GM19372 (cell line): ENCODE measurements at regions not wholly inside any gene's neighbourhood (a gene's known extent, or its start where the extent isn't known, plus 50 kb on each side); places are given as distances from the start of the nearest gene placed in this dataset.
"Not testable (repeated sequence)": the region's sequence is repeated elsewhere in the genome, so short reads cannot be mapped to it uniquely, and the experiment has no call there.

Experiments
- ATAC-seq: cut with Tn5 transposase; IDR thresholded peaks from one replicate; pipeline ENCODE4 v1.9.1; 2021; ENCODE audit warnings: mild to moderate bottlenecking, low read depth, moderate library complexity; ENCODE audit not compliant: unreplicated experiment

DNA sequence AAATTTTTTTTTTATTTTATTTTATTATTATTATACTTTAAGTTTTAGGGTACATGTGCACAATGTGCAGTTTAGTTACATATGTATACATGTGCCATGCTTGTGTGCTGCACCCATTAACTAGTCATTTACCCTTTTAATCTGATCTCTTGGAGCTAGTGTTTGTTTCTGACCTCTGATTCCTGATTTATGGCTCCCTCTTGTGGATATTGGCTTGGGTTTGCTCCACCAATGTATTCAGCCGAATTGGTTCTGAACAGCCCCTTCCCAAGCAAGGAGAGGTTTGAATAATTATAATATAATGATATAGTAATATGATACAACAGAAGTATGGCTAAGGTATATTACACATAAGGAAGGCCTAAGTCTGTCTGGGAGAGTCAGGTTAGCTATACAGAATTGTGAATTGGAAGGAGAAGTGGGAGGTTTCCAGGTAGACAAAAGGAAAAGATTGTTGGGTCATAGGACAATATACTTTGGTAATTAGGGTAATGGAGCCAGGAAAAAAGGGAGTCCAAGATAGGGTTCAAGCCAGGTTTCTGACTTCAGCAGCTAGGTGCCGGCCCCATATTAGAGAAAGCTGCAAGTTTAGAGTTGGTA, 53.1 kb upstream of the HMCN1 start:
- ATAC-seq = no peak

GRCh38 chr1:185680453-185680852, 53.7 kb upstream of the HMCN1 start:
- ATAC-seq = no peak

- ATAC-seq = no peak
Measured at GRCh38 chr1:185679220-185679619, 55.0 kb upstream of the HMCN1 start.

- no peak for ATAC-seq
Measured at GRCh38 chr1:185676969-185677368, 57.2 kb upstream of the HMCN1 start.

GRCh38 chr1:185674201-185674600, 60.0 kb upstream of the HMCN1 start:
- no peak for ATAC-seq

GRCh38 chr1:185672719-185673360, 61.4 kb upstream of the HMCN1 start:
- ATAC-seq = no peak

GRCh38 chr1:185670187-185670627, 64.0 kb upstream of the HMCN1 start:
- no peak for ATAC-seq

DNA sequence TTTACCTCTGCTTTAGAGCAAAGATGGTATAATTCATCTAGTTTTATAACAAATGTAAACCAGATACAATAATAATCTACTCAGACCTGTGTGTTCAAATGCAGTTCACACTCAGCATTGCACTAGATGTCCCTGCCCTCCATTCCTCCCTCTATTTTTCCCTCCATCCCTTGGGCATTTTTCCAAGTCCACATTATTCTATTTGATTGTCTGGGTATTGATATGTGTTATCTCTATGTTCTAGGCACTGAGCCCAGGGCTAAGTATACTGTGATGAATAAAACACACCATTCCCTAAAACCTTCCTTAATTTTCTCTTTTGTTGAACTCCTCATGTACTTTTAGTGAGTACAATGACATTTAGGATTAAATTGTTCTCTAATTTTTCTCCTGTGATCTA, 66.2 kb upstream of the HMCN1 start:
- ATAC-seq = no peak

DNA sequence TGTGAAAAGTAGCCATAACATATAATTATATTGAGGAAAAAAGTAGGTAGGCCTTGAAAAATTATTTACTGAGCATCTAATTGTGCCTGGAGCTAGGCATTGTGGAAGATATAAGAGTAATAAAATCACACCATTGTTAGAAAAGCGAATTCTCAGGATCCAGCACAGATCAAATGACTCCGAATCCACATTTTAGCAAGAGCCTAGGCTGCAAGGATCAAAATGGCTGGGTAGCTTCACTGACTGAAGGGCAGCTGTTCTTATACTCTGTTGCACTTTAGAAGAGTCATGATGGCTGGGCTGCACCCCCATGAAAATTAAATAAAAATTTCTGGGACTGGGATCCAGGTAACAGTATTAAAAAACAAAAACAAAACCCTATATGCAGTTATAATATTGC, 67.6 kb upstream of the HMCN1 start:
- no peak for ATAC-seq

GRCh38 chr1:185663771-185664296, 70.4 kb upstream of the HMCN1 start:
- ATAC-seq = no peak

GRCh38 chr1:185663332-185663731, 70.9 kb upstream of the HMCN1 start:
- ATAC-seq = no peak

DNA sequence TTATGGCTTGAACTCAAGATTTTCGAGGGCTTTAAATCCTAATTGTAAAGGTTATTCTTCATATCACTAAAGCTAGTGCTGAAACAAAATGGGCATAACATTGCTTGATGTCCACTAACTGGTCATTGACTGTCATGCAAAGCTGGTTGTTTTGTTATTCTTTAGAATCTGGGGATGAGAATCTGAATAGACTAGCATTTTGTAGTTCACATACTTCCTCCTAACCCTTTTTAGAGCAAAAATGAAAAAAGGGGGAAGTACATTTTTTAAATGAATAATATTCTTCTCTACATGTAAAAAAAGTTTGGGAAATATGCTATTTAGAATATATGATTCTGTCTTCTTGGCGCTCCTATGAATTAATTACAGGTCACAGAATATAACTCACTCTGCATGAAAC, 72.2 kb upstream of the HMCN1 start:
- ATAC-seq = no peak

DNA sequence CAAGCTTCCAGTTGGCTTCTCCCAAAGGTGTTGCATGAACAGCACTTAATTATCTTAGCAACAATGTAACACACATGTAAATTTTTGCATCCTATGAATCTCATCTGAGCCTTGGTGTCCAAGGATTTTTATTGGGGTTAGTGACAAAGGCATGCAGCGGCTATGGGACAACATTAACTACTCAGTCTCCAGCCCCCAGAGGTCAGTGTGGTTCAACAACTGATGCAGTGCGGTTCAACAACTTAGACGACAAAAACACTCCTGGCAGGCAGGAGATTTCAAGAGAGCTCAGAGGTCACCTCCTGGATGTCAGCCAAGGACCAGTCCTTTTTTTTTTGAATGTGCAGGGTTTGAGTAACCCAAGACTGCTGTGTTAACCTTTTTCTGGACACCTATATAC, 77.5 kb upstream of the HMCN1 start:
- no peak for ATAC-seq

- no peak for ATAC-seq
Measured at GRCh38 chr1:185654952-185655314, 79.3 kb upstream of the HMCN1 start.

DNA sequence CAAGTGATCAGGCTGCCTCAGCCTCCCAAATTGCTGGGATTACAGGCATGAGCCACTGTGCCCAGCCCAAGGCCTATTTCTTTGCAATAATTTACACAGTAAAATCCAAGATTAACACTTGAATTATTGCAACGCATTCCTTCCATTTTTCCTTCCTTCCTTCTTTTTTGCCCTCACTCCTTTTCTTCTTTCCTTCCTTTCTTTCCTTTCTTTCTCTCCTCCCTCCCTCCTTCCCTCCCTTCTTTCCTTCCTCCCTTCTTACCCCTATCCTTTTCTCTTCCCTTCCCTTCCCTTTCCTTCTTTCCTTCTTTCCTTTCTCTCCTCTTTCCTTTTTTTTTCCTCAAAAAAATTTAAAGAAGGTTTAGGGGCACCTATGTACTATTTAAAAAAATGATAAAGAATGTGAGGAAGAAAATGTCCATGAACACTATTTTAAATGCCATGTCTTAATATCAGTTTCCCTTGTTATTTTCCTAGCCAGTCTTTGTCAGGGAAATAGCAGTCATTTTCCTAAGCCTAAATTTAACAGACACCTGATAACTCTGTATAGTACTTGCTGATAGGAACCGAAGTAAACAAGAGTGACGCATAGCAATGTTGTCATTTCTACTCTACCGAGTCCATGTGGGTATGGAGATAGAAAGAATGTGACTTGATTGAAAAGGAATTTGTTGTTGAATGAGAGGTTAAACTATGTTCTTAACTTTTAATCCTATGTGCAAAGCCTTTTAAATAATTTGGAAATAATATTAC, 79.8 kb upstream of the HMCN1 start:
- ATAC-seq = no peak

GRCh38 chr1:185653615-185654014, 80.6 kb upstream of the HMCN1 start:
- no peak for ATAC-seq

- ATAC-seq = no peak
Measured at GRCh38 chr1:185652348-185652747, 81.8 kb upstream of the HMCN1 start.

- ATAC-seq = no peak
Measured at GRCh38 chr1:185650602-185651230, 83.5 kb upstream of the HMCN1 start.

DNA sequence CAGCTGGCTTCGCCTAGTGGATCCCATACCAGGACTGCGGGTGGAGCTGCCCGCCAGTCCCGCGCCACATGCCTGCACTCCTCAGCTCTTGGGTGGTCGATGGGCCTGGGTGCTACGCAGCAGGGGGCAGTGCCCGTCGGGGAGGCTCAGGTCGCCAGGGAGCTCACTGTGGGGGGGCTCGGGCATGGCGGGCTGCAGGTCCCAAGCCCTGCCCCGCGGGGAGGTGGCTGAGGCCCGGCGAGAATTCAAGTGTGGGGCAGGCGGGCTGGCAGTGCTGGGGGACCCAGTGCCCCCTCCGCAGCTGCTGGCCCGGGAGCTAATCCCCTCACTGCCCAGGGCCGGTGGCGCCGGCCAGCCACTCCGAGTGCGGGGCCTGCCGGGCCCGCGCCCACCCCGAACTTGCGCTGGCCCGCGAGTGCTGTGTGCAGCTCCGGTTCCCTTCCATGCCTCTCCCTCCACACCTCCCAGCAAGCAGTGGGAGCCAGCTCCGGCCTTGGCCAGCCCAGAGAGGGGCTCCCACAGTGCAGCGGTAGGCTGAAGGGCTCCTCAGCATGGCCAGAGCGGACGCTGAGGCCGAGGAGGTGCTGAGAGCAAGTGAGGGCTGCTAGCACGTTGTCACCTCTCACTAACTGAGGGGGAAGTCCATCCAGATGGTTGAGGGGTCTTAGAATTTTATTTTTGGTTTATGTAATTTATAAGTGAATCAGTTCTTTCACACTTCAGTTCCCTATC, 85.2 kb upstream of the HMCN1 start:
- ATAC-seq = no peak

DNA sequence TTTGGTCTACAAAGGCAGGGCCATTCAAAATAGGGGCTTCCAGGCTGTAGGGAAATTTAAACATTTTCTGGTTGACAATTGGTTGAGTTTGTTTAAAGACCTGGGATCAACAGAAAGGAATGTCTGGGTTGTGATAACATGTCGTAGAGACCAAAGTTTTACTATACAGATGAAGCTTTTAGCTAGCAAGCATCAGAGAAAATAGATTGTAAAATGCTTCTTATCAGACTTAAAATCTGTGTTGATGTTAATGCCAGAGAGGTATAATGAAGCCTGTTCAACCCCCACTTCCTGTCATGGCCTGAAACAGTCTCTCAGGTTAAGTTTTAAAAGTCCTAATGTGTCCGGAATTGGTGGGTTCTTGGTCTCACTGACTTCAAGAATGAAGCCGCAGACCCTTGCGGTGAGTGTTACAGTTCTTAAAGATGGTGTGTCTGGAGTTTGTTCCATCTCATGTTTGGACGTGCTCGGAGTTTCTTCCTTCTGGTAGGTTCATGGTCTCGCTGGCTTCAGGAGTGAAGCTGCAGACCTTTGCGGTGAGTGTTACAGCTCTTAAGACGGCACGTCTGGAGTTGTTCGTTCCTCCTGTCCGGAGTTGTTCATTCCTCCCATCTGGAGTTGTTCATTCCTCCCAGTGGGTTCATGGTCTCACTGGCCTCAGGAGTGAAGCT, 86.5 kb upstream of the HMCN1 start:
- ATAC-seq = not testable (repeated sequence)
